ENCODE measurements at regions not wholly inside any gene's neighbourhood (a gene's known extent, or its start where the extent isn't known, plus 50 kb on each side); places are given as distances from the start of the nearest gene placed in this dataset.
A peak's percentile ranks its signal among the peaks of the same experiment; 100 is the strongest.
"Not testable (repeated sequence)": the region's sequence is repeated elsewhere in the genome, so short reads cannot be mapped to it uniquely, and the experiment has no call there.

- no peak for DNase-seq (ENCODE audit: low spot score)
- Mint-ChIP-seq H3K36me3 (ENCODE audit: low read depth) (peaks cover under 1% of the 10 kb centered on the region), H3K27ac (ENCODE audit: unreplicated experiment) (no peak overlapping the region), H3K4me1 (ENCODE audit: low read depth) (no peaks in the 10 kb centered on the region), H3K4me3 (ENCODE audit: unreplicated experiment) (no peak overlapping the region), H3K9me3 (ENCODE audit: low read depth) (peaks cover 6% of the 10 kb centered on the region), H3K27me3 (ENCODE audit: low read depth) (no peaks in the 10 kb centered on the region)
- TF ChIP-seq, protein P1, sequence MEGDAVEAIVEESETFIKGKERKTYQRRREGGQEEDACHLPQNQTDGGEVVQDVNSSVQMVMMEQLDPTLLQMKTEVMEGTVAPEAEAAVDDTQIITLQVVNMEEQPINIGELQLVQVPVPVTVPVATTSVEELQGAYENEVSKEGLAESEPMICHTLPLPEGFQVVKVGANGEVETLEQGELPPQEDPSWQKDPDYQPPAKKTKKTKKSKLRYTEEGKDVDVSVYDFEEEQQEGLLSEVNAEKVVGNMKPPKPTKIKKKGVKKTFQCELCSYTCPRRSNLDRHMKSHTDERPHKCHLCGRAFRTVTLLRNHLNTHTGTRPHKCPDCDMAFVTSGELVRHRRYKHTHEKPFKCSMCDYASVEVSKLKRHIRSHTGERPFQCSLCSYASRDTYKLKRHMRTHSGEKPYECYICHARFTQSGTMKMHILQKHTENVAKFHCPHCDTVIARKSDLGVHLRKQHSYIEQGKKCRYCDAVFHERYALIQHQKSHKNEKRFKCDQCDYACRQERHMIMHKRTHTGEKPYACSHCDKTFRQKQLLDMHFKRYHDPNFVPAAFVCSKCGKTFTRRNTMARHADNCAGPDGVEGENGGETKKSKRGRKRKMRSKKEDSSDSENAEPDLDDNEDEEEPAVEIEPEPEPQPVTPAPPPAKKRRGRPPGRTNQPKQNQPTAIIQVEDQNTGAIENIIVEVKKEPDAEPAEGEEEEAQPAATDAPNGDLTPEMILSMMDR (IDR thresholded peaks at IDR 0.05), result no peak
Measured at GRCh38 chr5:130424341-130424740, 520.1 kb downstream of the CHSY3 start.

GRCh38 chr5:130402906-130403305 lies 498.6 kb downstream of the CHSY3 start:
- H3K9me3 Mint-ChIP-seq (ENCODE audit: low read depth), result peaks cover 5% of the 10 kb centered on the region
- H3K27ac Mint-ChIP-seq (ENCODE audit: unreplicated experiment), result no peak overlapping the region
- H3K4me1 Mint-ChIP-seq (ENCODE audit: low read depth), result peaks cover 13% of the 10 kb centered on the region
- H3K36me3 Mint-ChIP-seq (ENCODE audit: low read depth), result no peaks in the 10 kb centered on the region
- DNase-seq (ENCODE audit: low spot score), result no peak
- H3K4me3 Mint-ChIP-seq (ENCODE audit: unreplicated experiment), result no peak overlapping the region
- peaks cover 1% of the 10 kb centered on the region for H3K27me3 Mint-ChIP-seq (ENCODE audit: low read depth)
- TF ChIP-seq, protein P1 (IDR thresholded peaks at IDR 0.05), result no peak

- peak overlapping the region; percentile 2 for H3K27ac Mint-ChIP-seq (ENCODE audit: unreplicated experiment)
- no peaks in the 10 kb centered on the region for H3K27me3 Mint-ChIP-seq (ENCODE audit: low read depth)
- no peak for DNase-seq (ENCODE audit: low spot score)
- H3K4me1 Mint-ChIP-seq (ENCODE audit: low read depth), result peaks cover 10% of the 10 kb centered on the region
- H3K9me3 Mint-ChIP-seq (ENCODE audit: low read depth), result no peaks in the 10 kb centered on the region
- H3K4me3 Mint-ChIP-seq (ENCODE audit: unreplicated experiment), result no peak overlapping the region
- TF ChIP-seq, protein P1 (IDR thresholded peaks at IDR 0.05), result no peak
- no peaks in the 10 kb centered on the region for H3K36me3 Mint-ChIP-seq (ENCODE audit: low read depth)
Measured at GRCh38 chr5:130400091-130400490, 495.8 kb downstream of the CHSY3 start.

- Mint-ChIP-seq H3K27me3 (ENCODE audit: low read depth) (no peaks in the 10 kb centered on the region), H3K9me3 (ENCODE audit: low read depth) (peaks cover 5% of the 10 kb centered on the region), H3K4me1 (ENCODE audit: low read depth) (peaks cover 9% of the 10 kb centered on the region), H3K4me3 (ENCODE audit: unreplicated experiment) (no peak overlapping the region), H3K27ac (ENCODE audit: unreplicated experiment) (no peak overlapping the region), H3K36me3 (ENCODE audit: low read depth) (no peaks in the 10 kb centered on the region)
- TF ChIP-seq, protein P1 (IDR thresholded peaks at IDR 0.05), result no peak
- no peak for DNase-seq (ENCODE audit: low spot score)
Measured at GRCh38 chr5:130398825-130399224, 494.6 kb downstream of the CHSY3 start.

GRCh38 chr5:130397727-130398126 lies 493.5 kb downstream of the CHSY3 start:
- H3K27me3 Mint-ChIP-seq (ENCODE audit: low read depth); H3K36me3 Mint-ChIP-seq (ENCODE audit: low read depth); H3K4me1 Mint-ChIP-seq (ENCODE audit: low read depth); DNase-seq (ENCODE audit: low spot score); H3K4me3 Mint-ChIP-seq (ENCODE audit: unreplicated experiment); H3K27ac Mint-ChIP-seq (ENCODE audit: unreplicated experiment): not testable (repeated sequence)
- H3K9me3 Mint-ChIP-seq (ENCODE audit: low read depth), result peaks cover 10% of the 10 kb centered on the region

DNA sequence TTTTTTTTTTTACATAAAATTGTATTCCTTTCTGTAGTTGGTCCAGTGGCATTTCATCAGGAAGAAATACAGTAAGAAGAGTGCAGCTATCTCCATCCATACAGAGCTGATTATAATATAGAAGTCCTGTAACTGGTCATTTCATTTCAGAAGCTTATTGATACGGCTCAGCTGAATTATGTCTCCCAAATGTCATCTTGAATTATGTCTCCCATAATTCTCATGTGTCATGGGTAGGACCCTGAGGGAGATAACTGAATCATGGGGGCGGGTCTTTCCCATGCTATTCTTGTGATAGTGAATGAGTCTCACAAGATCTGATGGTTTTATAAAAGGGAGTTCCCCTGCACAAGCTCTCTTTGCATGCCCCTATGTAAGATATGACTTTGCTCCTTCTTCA lies 492.9 kb downstream of the CHSY3 start:
- Mint-ChIP-seq H3K27ac (ENCODE audit: unreplicated experiment) (no peak overlapping the region), H3K36me3 (ENCODE audit: low read depth) (no peaks in the 10 kb centered on the region), H3K27me3 (ENCODE audit: low read depth) (no peaks in the 10 kb centered on the region), H3K9me3 (ENCODE audit: low read depth) (peaks cover 10% of the 10 kb centered on the region), H3K4me3 (ENCODE audit: unreplicated experiment) (no peak overlapping the region), H3K4me1 (ENCODE audit: low read depth) (peaks cover 9% of the 10 kb centered on the region)
- TF ChIP-seq, protein P1 (IDR thresholded peaks at IDR 0.05), result no peak
- DNase-seq (ENCODE audit: low spot score), result no peak

- H3K27ac Mint-ChIP-seq (ENCODE audit: unreplicated experiment); DNase-seq (ENCODE audit: low spot score); H3K36me3 Mint-ChIP-seq (ENCODE audit: low read depth); H3K4me1 Mint-ChIP-seq (ENCODE audit: low read depth); H3K27me3 Mint-ChIP-seq (ENCODE audit: low read depth); H3K4me3 Mint-ChIP-seq (ENCODE audit: unreplicated experiment): not testable (repeated sequence)
- H3K9me3 Mint-ChIP-seq (ENCODE audit: low read depth), result peaks cover 10% of the 10 kb centered on the region
Measured at GRCh38 chr5:130391727-130392264, 487.5 kb downstream of the CHSY3 start.

Measured in chondrocyte (in vitro differentiated cells).